Esophagus squamous epithelium (tissue), 5 donors: ENCODE measurements at regions not wholly inside any gene's neighbourhood (a gene's known extent, or its start where the extent isn't known, plus 50 kb on each side); places are given as distances from the start of the nearest gene placed in this dataset.

ENCODE experiments used
- DNase-seq: peaks from one replicate; lab custom pipeline; 2025; lab: John Stamatoyannopoulos, UW
- H3K27ac ChIP-seq, 4 donors: fragments of 200-600 bp; sonication (generic); one replicate each; pipeline ENCODE4 v1.5.1; 2016 to 2019; ENCODE audit warnings: mild to moderate bottlenecking in 1 of 4
- H3K27me3 ChIP-seq, 4 donors: fragments of 200-600 bp; sonication (generic); 1 replicate in 3 of 4; 2 replicates in 1 of 4; pipeline versions ENCODE4 v1.5.1 to v1.6.0; 2017 to 2021; ENCODE audit warnings: antibody characterized with exemption in 1 of 4
- H3K36me3 ChIP-seq, 3 donors: fragments of 200-600 bp; sonication (generic); one replicate each; pipeline ENCODE4 v1.5.1; 2016 to 2019
- H3K4me1 ChIP-seq, 3 donors: fragments of 200-600 bp; sonication (generic); one replicate each; pipeline ENCODE4 v1.5.1; 2017 to 2019
- H3K4me3 ChIP-seq, 4 donors: fragments of 200-600 bp; sonication (generic); 1 replicate in 3 of 4; 2 replicates in 1 of 4; pipeline ENCODE4 v1.5.1; 2016 to 2019; ENCODE audit warnings: mild to moderate bottlenecking in 2 of 4, moderate library complexity in 1 of 4
- H3K9me3 ChIP-seq, 3 donors: fragments of 200-600 bp; sonication (generic); one replicate each; pipeline ENCODE4 v1.5.1; 2016 to 2019
- CTCF ChIP-seq, 6 experiments: fragments of 450-650 bp in 4 of 6; fragments of 200-600 bp in 2 of 6; sonication (generic) in 2 of 6; IDR thresholded peaks; one replicate each; pipeline ENCODE4 v1.5.1; 2016 to 2019; ENCODE audit warnings: antibody characterized with exemption in 6 of 6, mild to moderate bottlenecking in 4 of 6, moderate library complexity in 4 of 6
- POLR2A ChIP-seq, 4 donors: fragments of 450-650 bp; IDR thresholded peaks; one replicate each; pipeline ENCODE4 v1.6.1; 2017; ENCODE audit warnings: antibody characterized with exemption in 4 of 4, mild to moderate bottlenecking in 4 of 4, moderate library complexity in 3 of 4
- WGBS, 2 donors: methylation state at CpG; one replicate each; pipeline ENCODE4 v1.1.5; 2018; 5-methylcytosine and 5-hydroxymethylcytosine counted together
- intact Hi-C: fragments of 100-400 bp; cut with DNase I; formaldehyde crosslinking; loops from one replicate; pipeline ENCODE4 v1.15.0; 2022
- donor health status: DM: yes; HTN: yes; CAD: no.

- Histone ChIP-seq H3K4me1 (peaks cover 0 to 14% (median 2%) of the 10 kb centered on the region in 3 donors), H3K36me3 (no peaks in the 10 kb centered on the region), H3K27me3 (no peaks in the 10 kb centered on the region), H3K27ac (peak overlapping the region in 1 of 4 donors; percentile 44), H3K9me3 (no peaks in the 10 kb centered on the region), H3K4me3 (no peak overlapping the region)
- DNase-seq, result no peak
- TF ChIP-seq POLR2A (IDR thresholded peaks at IDR 0.05) (no peak), CTCF (IDR thresholded peaks at IDR 0.05) (no peak)
- WGBS, 2 donors, result 75 to 89% methylated on average over 4 of the region's 4 CpGs
- intact Hi-C loops, result no loop called here
Measured at GRCh38 chr16:66008136-66008535, 358.4 kb upstream of the CDH5 start.

GRCh38 chr16:66007717-66008116 is 358.8 kb upstream of the CDH5 start:
- peaks cover 0 to 17% (median 2%) of the 10 kb centered on the region in 3 donors for H3K4me1 ChIP-seq
- intact Hi-C loops, result no loop called here
- no peaks in the 10 kb centered on the region for H3K36me3 ChIP-seq
- peak overlapping the region in 1 of 4 donors; percentile 44 for H3K27ac ChIP-seq
- WGBS, 2 donors, result 41 to 52% methylated on average over 6 of the region's 6 CpGs
- H3K4me3 ChIP-seq, result no peak overlapping the region
- H3K27me3 ChIP-seq, result no peaks in the 10 kb centered on the region
- no peak for DNase-seq
- TF ChIP-seq POLR2A (IDR thresholded peaks at IDR 0.05), result no peak
- TF ChIP-seq CTCF (IDR thresholded peaks at IDR 0.05), result no peak
- H3K9me3 ChIP-seq, result no peaks in the 10 kb centered on the region

GRCh38 chr16:66006485-66006884 is 360.0 kb upstream of the CDH5 start:
- Histone ChIP-seq H3K27me3 (no peaks in the 10 kb centered on the region), H3K27ac (no peak overlapping the region), H3K4me3 (no peak overlapping the region), H3K36me3 (no peaks in the 10 kb centered on the region), H3K4me1 (peaks cover 0 to 22% (median 2%) of the 10 kb centered on the region in 3 donors), H3K9me3 (no peaks in the 10 kb centered on the region)
- WGBS, 2 donors, result 74 to 82% methylated on average over 8 to 9 of the region's 9 CpGs
- no peak for DNase-seq
- no peak for TF ChIP-seq POLR2A (IDR thresholded peaks at IDR 0.05)
- TF ChIP-seq CTCF (IDR thresholded peaks at IDR 0.05), result no peak
- intact Hi-C loops, result no loop called here

GRCh38 chr16:66004699-66005098 is 361.8 kb upstream of the CDH5 start:
- H3K36me3 ChIP-seq, result no peaks in the 10 kb centered on the region
- WGBS, 2 donors, result 51 to 65% methylated on average over 2 to 3 of the region's 3 CpGs
- intact Hi-C loops, result no loop called here
- no peak overlapping the region for H3K27ac ChIP-seq
- no peak for DNase-seq
- peaks cover 0 to 22% (median 2%) of the 10 kb centered on the region in 3 donors for H3K4me1 ChIP-seq
- TF ChIP-seq POLR2A (IDR thresholded peaks at IDR 0.05), result no peak
- no peak for TF ChIP-seq CTCF (IDR thresholded peaks at IDR 0.05)
- H3K9me3 ChIP-seq, result no peaks in the 10 kb centered on the region
- H3K27me3 ChIP-seq, result no peaks in the 10 kb centered on the region
- no peak overlapping the region for H3K4me3 ChIP-seq

- Histone ChIP-seq H3K27ac (peak overlapping the region in 1 of 4 donors; percentile 33), H3K27me3 (no peaks in the 10 kb centered on the region), H3K4me3 (no peak overlapping the region), H3K9me3 (no peaks in the 10 kb centered on the region), H3K36me3 (no peaks in the 10 kb centered on the region), H3K4me1 (peaks cover 0 to 22% (median 2%) of the 10 kb centered on the region in 3 donors)
- TF ChIP-seq POLR2A (IDR thresholded peaks at IDR 0.05) (no peak), CTCF (IDR thresholded peaks at IDR 0.05) (no peak)
- intact Hi-C loops, result no loop called here
- no peak for DNase-seq
- WGBS, 2 donors, result 41 to 52% methylated on average over 2 of the region's 2 CpGs
Measured at GRCh38 chr16:66003201-66003600, 363.3 kb upstream of the CDH5 start.
